ENCODE measurements at regions not wholly inside any gene's neighbourhood (a gene's known extent, or its start where the extent isn't known, plus 50 kb on each side); places are given as distances from the start of the nearest gene placed in this dataset.
"Not testable (repeated sequence)": the region's sequence is repeated elsewhere in the genome, so short reads cannot be mapped to it uniquely, and the experiment has no call there.

DNA sequence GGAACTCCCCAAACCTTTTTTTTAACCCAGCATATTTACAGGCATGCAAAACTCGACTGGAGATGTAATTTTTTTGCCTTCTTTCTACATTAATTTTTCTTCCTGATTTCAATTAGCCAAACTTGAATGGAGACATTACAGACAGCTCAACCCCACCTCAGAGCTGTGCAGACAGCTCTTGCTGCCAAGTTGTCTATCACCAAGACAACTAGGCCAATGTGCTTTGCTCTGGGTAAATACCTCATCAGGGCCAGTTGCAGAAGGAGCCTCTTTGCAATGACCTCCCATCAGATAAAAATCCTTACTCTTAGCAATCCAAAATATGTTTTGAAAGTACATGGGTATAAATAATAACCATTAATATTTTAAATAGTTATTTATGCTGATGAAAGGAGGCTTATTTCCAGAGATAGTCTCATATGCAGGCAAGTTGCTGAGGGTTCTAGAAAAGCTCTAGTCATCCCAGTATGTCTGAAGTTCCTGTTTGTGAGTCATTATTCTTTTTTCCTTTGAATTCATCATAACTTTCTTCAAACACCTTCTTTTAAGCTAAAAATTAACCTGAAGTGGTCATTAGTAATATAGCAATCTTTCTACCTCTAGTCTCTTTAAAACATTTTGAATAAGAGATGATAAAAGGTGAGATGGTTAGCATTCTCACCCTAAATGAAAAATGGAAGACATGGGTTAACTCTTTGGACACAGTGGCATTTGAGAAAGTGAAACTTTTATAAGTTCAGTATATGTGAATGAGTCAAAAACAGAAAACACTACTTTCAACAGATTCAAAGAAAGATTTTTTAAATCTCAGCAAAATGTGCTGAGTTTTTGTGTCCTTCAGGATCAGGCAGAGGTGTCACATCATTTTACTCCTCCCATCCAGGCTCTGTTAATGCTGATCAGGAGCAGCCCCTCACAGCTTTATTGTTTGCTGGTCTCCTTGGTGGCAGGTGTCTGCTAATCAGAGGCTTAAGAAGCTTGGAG is 475.5 kb upstream of the FGF16 start:
- no peak for DNase-seq
- in situ Hi-C loops (cut with HindIII; ENCODE audit: low pct_ligation_motif_present, low pct_unique_long_range_greater_than_20kb, low sequenced_read_pairs) = no loop called here

DNA sequence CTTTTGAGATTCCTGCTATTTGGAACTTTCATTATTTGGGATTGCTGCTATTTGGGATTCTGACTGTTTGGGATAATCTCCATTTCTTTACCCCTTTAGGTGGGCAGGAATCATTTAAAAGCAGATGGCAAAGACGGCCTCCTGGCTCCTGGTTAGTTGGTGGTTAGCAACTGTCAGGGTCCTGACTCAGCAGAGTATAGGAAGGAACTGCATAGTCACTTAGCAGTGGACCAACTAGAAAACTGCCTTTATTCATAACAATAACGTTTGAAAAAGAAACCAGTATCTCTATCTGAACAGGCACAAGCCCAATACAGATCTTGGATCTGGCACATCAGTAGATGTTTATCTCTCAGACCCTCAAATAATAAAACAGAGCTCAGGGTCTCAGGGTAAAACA is 469.7 kb upstream of the FGF16 start:
- in situ Hi-C loops (cut with HindIII; ENCODE audit: low pct_ligation_motif_present, low pct_unique_long_range_greater_than_20kb, low sequenced_read_pairs) = no loop called here
- DNase-seq = no peak

DNA sequence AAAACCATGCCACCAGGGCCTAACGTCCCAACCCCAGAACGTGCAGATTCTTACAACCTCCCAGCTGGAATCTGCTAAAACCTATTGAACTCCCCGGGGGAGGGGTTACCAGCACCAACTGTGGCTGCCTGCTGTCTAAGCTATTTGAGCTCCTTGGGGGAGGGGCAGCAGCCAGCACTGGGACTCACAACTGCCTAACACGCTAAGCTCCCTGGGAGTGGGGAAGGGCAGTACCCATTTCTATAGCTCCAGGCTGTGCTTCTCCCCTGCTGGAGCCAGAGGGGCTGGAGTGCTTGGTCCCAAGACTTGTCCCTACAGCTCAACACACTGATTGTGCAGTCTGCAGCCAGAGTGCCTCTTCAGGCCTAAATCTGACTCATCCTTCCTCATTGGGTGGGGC is 459.8 kb upstream of the FGF16 start:
- in situ Hi-C loops (cut with HindIII; ENCODE audit: low pct_ligation_motif_present, low pct_unique_long_range_greater_than_20kb, low sequenced_read_pairs) = no loop called here
- DNase-seq = no peak

GRCh38 chrX:76996641-76997040 is 450.5 kb upstream of the FGF16 start:
- in situ Hi-C loops (cut with HindIII; ENCODE audit: low pct_ligation_motif_present, low pct_unique_long_range_greater_than_20kb, low sequenced_read_pairs) = no loop called here

DNA sequence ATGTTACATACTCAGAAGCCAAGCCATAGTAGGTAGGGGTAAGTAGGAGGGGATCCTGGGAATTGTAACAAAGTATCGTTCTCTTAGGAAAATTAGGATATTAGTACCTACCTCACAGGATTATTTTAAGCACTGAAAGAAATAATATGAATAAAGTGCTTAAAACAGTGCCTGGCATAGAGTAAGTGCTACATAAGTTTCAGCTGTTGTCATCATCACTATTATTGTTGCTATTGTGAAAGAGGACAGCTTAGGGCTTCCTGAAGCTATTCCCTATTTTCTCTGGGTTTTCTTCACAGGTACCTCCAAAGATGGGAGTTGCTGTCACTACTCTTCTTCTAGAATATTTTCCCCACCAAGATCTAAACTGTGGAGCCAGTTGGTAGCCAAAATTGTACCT is 443.7 kb upstream of the FGF16 start:
- in situ Hi-C loops (cut with HindIII; ENCODE audit: low pct_ligation_motif_present, low pct_unique_long_range_greater_than_20kb, low sequenced_read_pairs) = no loop called here
- DNase-seq = no peak

More at GRCh38 chrX:76996641-76997040, 450.5 kb upstream of the FGF16 start:
- no peak for DNase-seq

GRCh38 chrX:77003956-77004355 is 443.2 kb upstream of the FGF16 start:
- in situ Hi-C loops (cut with HindIII; ENCODE audit: low pct_ligation_motif_present, low pct_unique_long_range_greater_than_20kb, low sequenced_read_pairs) = no loop called here

DNA sequence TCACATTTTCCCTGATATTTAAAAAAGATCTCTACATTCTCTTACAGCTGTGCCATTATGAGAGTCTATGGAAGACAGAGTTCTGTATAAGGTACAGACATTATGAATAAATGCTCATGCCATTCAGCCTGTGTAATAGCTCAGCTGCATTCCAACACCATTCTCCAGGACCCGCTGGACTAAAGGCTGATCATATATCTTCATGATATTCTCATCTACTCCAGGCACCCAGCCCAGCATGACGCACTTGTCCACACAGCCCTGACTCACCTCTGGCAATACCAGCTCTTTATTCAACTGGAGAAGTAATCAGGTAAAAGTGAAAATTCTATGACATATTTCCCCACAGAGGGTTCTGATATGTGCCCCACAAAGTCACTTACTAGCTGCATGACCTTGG is 437.5 kb upstream of the FGF16 start:
- peak; percentile 0 for DNase-seq
- in situ Hi-C loops (cut with HindIII; ENCODE audit: low pct_ligation_motif_present, low pct_unique_long_range_greater_than_20kb, low sequenced_read_pairs) = no loop called here

More at GRCh38 chrX:77003956-77004355, 443.2 kb upstream of the FGF16 start:
- no peak for DNase-seq

- DNase-seq = no peak
- in situ Hi-C loops (cut with HindIII; ENCODE audit: low pct_ligation_motif_present, low pct_unique_long_range_greater_than_20kb, low sequenced_read_pairs) = no loop called here
Measured at GRCh38 chrX:77014377-77015372, 432.5 kb upstream of the FGF16 start.

DNA sequence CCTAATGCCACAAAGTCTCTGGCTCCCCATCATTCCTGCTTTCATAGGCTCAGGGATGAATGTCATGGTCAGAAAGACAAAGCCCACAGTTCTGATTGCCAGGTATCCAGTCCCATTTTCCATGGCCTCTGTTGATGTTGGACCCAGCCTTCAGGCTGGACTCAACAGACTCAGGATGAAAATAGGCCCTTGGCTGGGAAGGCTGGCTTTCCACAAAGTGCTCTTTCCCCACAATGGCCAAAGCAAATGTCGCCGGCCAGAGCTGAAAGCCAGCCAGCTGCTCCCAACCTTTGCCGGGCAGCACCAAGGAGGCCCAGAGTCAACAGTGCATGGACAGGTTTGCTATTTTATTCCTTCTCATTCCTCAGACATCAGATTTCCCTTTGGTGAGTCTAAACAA is 430.1 kb upstream of the FGF16 start:
- in situ Hi-C loops (cut with HindIII; ENCODE audit: low pct_ligation_motif_present, low pct_unique_long_range_greater_than_20kb, low sequenced_read_pairs) = no loop called here

GRCh38 chrX:77046180-77046810 is 400.9 kb upstream of the FGF16 start:
- in situ Hi-C loops (cut with HindIII; ENCODE audit: low pct_ligation_motif_present, low pct_unique_long_range_greater_than_20kb, low sequenced_read_pairs); DNase-seq: not testable (repeated sequence)

More for the DNA sequence above, 430.1 kb upstream of the FGF16 start:
- no peak for DNase-seq

GRCh38 chrX:77060572-77060971 is 386.6 kb upstream of the FGF16 start:
- in situ Hi-C loops (cut with HindIII; ENCODE audit: low pct_ligation_motif_present, low pct_unique_long_range_greater_than_20kb, low sequenced_read_pairs) = no loop called here
- no peak for DNase-seq

DNA sequence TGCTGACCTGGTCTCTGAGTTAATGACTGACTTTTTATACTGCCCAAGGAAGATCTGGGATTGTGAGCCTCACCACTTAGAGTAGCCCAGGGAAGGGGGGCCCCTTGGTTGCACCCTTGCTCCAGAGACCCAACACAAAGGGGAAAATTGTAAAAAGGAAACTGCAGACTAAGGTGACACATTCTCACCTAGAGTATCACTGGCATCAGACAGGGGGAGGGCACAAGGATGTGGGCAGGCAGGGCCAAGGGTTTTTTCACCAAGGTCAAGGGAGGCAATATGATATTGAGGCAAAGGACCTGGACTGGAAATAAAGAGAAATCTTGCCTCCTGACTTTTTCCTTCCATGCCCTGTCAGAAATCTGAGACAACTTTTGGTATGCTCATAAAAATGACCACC is 386.2 kb upstream of the FGF16 start:
- in situ Hi-C loops (cut with HindIII; ENCODE audit: low pct_ligation_motif_present, low pct_unique_long_range_greater_than_20kb, low sequenced_read_pairs) = no loop called here
- DNase-seq = no peak

DNA sequence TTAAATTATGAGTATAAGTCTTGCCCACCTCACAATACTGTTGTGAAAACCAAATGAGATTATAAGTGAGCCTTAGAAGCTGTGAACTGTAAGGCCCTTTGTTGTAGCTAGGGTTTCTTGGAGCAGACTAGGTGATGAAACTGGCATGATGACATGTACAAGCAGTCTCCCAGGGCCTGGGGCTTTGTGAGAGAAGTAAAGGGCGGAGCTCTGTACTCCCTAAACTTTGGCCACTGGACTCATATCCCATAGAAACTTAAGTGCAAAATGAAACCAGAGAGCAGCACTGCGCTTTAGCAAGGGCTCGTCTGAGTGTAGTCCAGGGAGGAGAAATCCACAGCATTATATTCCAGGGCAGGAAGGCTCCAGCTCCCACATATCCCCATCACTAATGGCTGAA is 385.6 kb upstream of the FGF16 start:
- DNase-seq = no peak
- in situ Hi-C loops (cut with HindIII; ENCODE audit: low pct_ligation_motif_present, low pct_unique_long_range_greater_than_20kb, low sequenced_read_pairs) = no loop called here

DNA sequence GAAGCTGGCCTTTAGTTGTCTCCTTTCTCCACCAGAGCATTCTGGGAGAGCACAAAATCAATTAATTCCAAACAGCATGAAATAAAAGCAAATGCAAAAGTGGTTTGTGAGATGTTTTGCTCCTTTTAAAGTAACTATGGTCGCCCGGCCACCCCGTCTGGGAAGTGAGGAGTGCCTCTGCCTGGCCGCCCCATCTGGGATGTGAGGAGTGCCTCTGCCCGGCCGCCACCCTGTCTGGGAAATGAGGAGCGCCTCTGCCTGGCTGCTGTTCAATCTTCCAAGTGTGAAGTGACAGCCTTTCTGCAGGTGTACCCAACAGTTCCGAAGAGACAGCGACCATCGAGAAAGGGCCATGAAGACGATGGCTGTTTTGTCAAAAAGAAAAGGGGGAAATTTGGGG is 381.3 kb upstream of the FGF16 start:
- in situ Hi-C loops (cut with HindIII; ENCODE audit: low pct_ligation_motif_present, low pct_unique_long_range_greater_than_20kb, low sequenced_read_pairs) = no loop called here
- DNase-seq = no peak

GRCh38 chrX:77070202-77070918 is 376.8 kb upstream of the FGF16 start:
- DNase-seq = no peak
- in situ Hi-C loops (cut with HindIII; ENCODE audit: low pct_ligation_motif_present, low pct_unique_long_range_greater_than_20kb, low sequenced_read_pairs) = no loop called here

DNA sequence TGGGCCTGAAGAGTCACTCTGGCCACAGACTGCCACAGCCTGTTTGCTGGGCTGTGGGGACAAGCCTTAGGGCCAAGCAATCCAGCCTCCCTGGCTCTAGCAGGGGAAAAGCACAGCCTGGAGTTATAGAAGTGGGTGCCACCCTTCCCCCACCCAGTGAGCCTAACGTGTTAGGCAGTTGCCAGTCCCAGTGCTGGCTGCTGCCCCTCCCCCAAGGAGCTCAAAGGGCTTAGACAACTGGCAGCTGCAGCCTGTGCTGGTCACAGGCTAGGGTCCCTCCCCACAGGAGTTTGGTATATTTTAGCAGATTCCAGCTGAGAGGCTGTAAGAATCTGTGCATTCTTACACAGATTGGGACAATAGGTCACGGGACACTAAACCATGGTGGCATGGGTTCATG is 370.3 kb upstream of the FGF16 start:
- in situ Hi-C loops (cut with HindIII; ENCODE audit: low pct_ligation_motif_present, low pct_unique_long_range_greater_than_20kb, low sequenced_read_pairs) = no loop called here
- DNase-seq = no peak

DNA sequence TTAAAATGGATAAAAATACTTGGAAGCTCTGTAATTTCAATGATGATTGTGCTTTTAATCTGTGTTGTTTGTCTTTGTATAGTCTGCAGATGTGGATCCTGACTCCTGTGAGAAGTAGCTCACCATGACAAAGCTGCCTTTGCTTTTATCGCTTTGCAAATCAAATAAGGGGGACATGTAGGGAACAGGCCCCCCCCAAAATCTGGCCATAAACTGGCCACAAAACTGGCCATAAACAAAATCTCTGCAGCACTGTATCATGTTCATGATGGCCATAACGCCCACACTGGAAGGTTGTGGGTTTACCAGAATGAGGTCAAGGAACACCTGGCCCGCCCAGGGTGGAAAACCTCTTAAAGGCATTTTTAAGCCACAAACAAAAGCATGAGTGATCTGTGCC is 366.0 kb upstream of the FGF16 start:
- in situ Hi-C loops (cut with HindIII; ENCODE audit: low pct_ligation_motif_present, low pct_unique_long_range_greater_than_20kb, low sequenced_read_pairs); DNase-seq: not testable (repeated sequence)

DNA sequence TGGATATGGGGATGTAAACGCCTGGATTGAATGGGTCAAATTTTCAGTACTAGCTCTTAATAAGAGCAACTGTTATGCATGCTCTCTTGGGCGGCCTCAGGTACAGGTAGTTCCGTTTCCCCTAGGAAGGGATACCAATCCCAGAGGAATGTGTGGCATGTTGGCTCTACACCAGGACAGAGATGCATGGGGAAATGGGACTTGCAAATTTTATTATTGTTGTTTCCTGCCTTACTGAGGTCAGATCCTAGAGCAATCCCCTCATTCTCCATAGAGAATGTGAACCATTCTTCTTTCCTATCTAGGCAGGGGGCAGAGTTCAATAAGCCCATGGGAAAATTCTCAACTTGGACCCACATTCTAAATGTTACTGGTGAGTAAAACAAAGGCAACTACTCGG is 361.8 kb upstream of the FGF16 start:
- no peak for DNase-seq
- in situ Hi-C loops (cut with HindIII; ENCODE audit: low pct_ligation_motif_present, low pct_unique_long_range_greater_than_20kb, low sequenced_read_pairs) = no loop called here
